Testis (tissue), 2 donors: ENCODE measurements at regions not wholly inside any gene's neighbourhood (a gene's known extent, or its start where the extent isn't known, plus 50 kb on each side); places are given as distances from the start of the nearest gene placed in this dataset.

Experiments
- DNase-seq: peaks from one replicate; pipeline ENCODE4 v3.0.0-alpha.2; 2019
- H3K27ac ChIP-seq, 2 donors: fragments of 200-600 bp; sonication (generic); one replicate each; pipeline ENCODE4 v1.5.1; 2019
- H3K27me3 ChIP-seq: fragments of 200-600 bp; sonication (generic); one replicate; pipeline ENCODE4 v1.5.1; 2019
- H3K36me3 ChIP-seq: fragments of 200-600 bp; sonication (generic); one replicate; pipeline ENCODE4 v1.5.1; 2017; ENCODE audit warnings: low read depth; ENCODE audit errors: missing control alignments
- H3K4me1 ChIP-seq: fragments of 200-600 bp; sonication (generic); one replicate; pipeline ENCODE4 v1.5.1; 2019
- H3K4me3 ChIP-seq, 2 donors: fragments of 200-600 bp; sonication (generic); one replicate each; pipeline ENCODE4 v1.5.1; 2017 to 2019
- H3K9me3 ChIP-seq: fragments of 200-600 bp; sonication (generic); one replicate; pipeline ENCODE4 v1.5.1; 2017
- CTCF ChIP-seq, 3 experiments: fragments of 450-650 bp in 2 of 3; fragments of 200-600 bp in 1 of 3; sonication (generic) in 1 of 3; IDR thresholded peaks; one replicate each; pipeline ENCODE4 v1.5.1; 2016 to 2019; ENCODE audit warnings: antibody characterized with exemption in 3 of 3, mild to moderate bottlenecking in 2 of 3, moderate library complexity in 1 of 3
- POLR2A ChIP-seq: fragments of 450-650 bp; IDR thresholded peaks from one replicate; pipeline ENCODE4 v1.6.1; 2017; ENCODE audit warnings: antibody characterized with exemption, mild to moderate bottlenecking, moderate library complexity
- WGBS, 2 donors: methylation state at CpG; one replicate each; pipeline ENCODE4 v1.1.5; 2018; 5-methylcytosine and 5-hydroxymethylcytosine counted together
- intact Hi-C: fragments of 100-400 bp; cut with DNase I; formaldehyde crosslinking; loops from one replicate; pipeline ENCODE4 v1.15.1; 2023; ENCODE audit warnings: low total_unique reads

DNA sequence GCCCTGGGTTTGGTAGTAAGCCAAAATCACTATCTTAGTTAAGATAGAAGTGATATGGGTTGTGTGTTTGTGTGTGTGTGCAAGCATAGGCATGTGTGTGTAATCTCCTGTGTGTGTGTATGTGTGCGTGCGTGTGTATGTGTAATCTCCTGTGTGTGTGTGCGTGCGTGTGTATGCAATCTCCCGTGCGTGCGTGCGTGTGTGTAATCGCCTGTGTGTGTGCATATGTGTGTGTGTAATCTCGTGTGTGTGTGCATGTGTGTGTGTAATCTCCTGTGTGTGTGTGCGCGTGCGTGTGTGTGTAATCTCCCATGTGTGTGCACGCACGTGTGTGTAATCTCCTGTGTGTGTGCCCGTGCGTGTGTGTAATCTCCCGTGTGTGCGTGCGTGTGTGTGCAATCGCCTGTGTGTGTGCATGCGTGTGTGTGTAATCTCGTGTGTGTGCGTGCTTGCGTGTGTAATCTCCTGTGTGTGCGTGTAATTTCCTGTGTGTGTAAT, 219.3 kb upstream of the GGTLC1 start:
- intact Hi-C loops = no loop called here
- TF ChIP-seq POLR2A (no peak), CTCF (IDR thresholded peaks at IDR 0.05) (no peak)
- no peaks in the 10 kb centered on the region for H3K27me3 ChIP-seq
- no peaks in the 10 kb centered on the region for H3K4me1 ChIP-seq
- H3K9me3 ChIP-seq = no peaks in the 10 kb centered on the region
- DNase-seq = no peak
- H3K36me3 ChIP-seq = no peaks in the 10 kb centered on the region
- H3K4me3 ChIP-seq = no peak overlapping the region
- no peak overlapping the region for H3K27ac ChIP-seq
- 60 to 66% methylated on average over 15 to 25 of the region's 26 CpGs for WGBS, 2 donors

GRCh38 chr20:24206995-24207394, 218.4 kb upstream of the GGTLC1 start:
- no peak for DNase-seq
- H3K27me3 ChIP-seq = no peaks in the 10 kb centered on the region
- H3K4me3 ChIP-seq = no peak overlapping the region
- WGBS, 2 donors = 28 to 39% methylated on average over 4 to 5 of the region's 5 CpGs
- H3K36me3 ChIP-seq = no peaks in the 10 kb centered on the region
- no peaks in the 10 kb centered on the region for H3K4me1 ChIP-seq
- H3K9me3 ChIP-seq = no peaks in the 10 kb centered on the region
- intact Hi-C loops = no loop called here
- H3K27ac ChIP-seq = no peak overlapping the region
- TF ChIP-seq POLR2A (no peak), CTCF (IDR thresholded peaks at IDR 0.05) (no peak)

DNA sequence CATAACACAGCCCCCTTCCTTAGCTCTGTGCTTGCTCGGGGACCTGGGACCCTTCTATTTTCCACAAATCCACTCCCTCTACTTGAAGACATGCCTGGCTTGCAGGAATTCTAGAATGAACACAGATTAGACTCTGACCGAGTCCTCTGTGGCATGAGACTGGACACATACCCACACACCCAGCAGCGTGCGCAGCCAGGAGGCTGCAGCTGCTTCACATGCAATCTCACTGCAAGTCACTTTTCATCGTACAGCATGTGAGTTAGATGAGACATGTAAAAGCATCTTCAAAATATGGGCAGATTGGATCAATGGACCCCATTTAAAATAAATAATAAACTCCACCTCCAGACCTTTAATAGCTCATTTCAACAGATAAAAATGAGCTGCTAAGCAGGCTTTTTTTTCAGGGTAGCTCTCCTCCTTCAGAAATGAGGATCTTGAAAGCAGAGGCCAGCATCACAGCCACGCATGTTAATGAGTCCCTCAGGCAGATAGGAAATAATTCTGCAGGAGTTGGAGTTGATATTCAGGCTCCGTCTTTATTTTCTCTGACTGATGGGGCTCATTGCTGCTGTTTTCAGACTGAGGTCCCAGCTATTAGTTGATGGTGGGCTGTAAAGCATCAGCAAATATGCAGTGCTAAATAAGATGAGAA, 215.1 kb upstream of the GGTLC1 start:
- Histone ChIP-seq H3K9me3 (no peaks in the 10 kb centered on the region), H3K27ac (no peak overlapping the region), H3K27me3 (no peaks in the 10 kb centered on the region), H3K4me3 (no peak overlapping the region), H3K36me3 (no peaks in the 10 kb centered on the region), H3K4me1 (no peaks in the 10 kb centered on the region)
- intact Hi-C loops = no loop called here
- no peak for DNase-seq
- WGBS, 2 donors = 84 to 86% methylated on average over 7 of the region's 7 CpGs
- TF ChIP-seq POLR2A = no peak
- TF ChIP-seq CTCF (IDR thresholded peaks at IDR 0.05) = no peak

GRCh38 chr20:24199501-24199900, 210.9 kb upstream of the GGTLC1 start:
- Histone ChIP-seq H3K4me1 (no peaks in the 10 kb centered on the region), H3K4me3 (no peak overlapping the region), H3K9me3 (no peaks in the 10 kb centered on the region), H3K36me3 (no peaks in the 10 kb centered on the region), H3K27me3 (no peaks in the 10 kb centered on the region), H3K27ac (no peak overlapping the region)
- 73 to 82% methylated on average over 6 of the region's 6 CpGs for WGBS, 2 donors
- TF ChIP-seq CTCF (IDR thresholded peaks at IDR 0.05) (no peak), POLR2A (no peak)
- intact Hi-C loops = no loop called here
- DNase-seq = no peak

DNA sequence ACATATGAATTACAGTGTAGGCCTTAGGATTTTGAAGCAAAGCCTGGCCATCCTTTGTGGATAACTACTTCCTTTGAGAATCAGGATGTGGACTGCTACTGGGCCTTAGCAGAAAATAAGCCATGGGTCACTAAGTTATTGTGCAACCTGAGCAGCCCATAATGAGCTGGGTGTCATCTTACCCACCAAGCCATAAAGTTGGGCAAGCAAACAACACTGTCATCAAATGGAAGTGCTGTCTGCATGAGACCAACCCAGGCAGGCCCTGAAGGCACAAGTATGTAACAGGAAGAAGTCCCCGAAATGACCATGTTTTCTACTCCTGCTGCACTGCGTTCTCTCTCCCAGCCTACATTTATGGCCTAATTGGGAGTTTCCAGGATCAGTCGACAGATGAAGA, 205.6 kb upstream of the GGTLC1 start:
- H3K27me3 ChIP-seq = no peaks in the 10 kb centered on the region
- H3K4me3 ChIP-seq = no peak overlapping the region
- no peak for DNase-seq
- no peak for TF ChIP-seq POLR2A
- no peak for TF ChIP-seq CTCF (IDR thresholded peaks at IDR 0.05)
- no peak overlapping the region for H3K27ac ChIP-seq
- H3K9me3 ChIP-seq = no peaks in the 10 kb centered on the region
- 67 to 74% methylated on average over 2 to 3 of the region's 3 CpGs for WGBS, 2 donors
- intact Hi-C loops = no loop called here
- no peaks in the 10 kb centered on the region for H3K4me1 ChIP-seq
- H3K36me3 ChIP-seq = no peaks in the 10 kb centered on the region
